Kidney capillary endothelial cell (primary cell): ENCODE measurements at regions not wholly inside any gene's neighbourhood (a gene's known extent, or its start where the extent isn't known, plus 50 kb on each side); places are given as distances from the start of the nearest gene placed in this dataset.

Experiments
- DNase-seq: peaks from one replicate; pipeline ENCODE4 v3.0.0-alpha.2; 2018; ENCODE audit warnings: low spot score

DNA sequence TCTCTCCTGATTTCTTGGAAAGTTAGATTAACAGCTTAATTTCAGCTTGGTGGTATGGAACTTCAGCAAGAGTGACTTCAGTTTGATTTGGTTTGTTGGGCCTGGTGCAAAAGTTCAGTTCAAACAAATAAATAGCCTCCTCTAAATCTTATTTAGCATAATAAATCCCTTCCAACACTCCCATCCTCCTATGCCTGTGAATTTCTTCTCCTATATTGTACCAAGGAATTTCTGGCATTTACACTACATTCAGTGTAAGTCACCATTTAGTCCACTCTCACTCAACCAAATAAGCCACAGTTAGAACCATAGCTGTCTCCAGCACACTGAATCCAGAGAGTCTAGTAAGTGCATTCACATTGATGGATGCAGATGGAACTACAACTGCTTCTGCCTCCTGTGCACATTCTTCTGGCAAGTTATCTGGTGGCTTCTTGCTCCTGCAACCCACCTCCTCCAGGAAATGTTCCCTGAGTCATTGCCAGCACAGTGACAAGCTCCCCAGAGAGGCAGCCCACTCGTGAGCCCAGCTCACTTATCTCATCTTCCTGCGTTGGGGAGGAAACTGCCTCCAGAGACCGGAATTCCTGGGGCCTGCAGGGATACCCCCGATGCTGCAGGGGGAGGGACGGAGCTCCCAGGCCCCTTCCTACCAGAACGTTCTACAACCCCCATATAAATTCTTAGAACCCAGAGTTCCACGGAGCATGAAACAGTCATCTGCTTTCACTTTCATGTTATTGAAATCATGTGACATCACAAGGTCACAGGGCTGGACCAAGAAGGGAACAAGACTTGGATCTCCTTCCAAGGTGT, 318.3 kb downstream of the PHKB start:
- DNase-seq: peak; percentile 79

DNA sequence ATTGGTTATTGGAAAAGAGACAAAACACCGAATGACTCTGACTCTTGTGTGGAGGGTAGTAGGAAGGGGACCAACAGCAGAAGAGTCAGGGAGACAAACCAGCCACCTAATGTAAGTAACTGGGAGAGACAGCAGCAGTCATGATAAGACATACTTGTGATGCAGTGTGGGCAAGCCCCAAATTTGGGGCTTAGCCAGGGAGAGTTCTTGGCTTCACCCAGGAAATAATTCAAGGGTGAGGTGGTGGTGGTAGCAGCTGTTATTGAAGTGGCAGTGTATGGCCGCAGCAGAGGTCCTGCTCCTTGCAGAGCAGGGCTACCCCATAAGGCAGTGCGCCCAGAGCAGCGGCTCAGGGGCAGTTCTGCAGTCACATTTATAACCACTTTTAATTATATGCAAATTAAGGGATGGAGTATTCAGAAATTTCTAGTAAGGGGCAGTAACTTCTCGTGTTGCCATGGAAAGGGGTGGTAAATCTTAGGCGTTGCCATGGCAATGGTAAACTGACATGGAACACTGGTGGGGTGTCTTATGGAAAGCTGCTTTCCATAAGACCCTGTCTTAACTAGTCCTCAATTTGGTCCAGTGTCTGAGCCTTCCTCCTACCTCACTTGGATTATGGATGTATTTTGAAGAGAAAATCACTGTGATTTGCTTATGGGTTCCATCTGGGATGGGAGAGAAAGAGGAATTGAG, 317.1 kb downstream of the PHKB start:
- no peak for DNase-seq

DNA sequence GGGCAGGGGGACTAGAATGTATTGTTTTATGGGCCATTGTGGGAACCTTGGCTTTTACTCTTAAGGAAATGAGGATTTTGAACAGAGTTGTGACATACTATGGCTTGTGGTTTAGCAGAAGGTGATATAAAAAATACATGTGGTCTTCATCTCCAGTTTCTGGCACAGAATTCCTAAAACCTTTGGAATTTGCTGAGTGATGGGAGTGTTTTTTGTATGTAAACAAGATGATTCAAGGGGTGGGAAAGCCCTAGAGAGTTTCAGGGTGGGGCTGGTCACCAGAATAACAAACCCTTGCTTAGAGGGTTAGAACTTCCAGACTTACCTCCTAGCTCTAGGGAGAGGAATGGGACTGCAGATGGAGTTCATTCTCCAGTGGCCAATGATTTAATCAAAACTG, 316.1 kb downstream of the PHKB start:
- DNase-seq: no peak

- no peak for DNase-seq
Observed at GRCh38 chr16:47774661-47775060, 313.5 kb downstream of the PHKB start.

GRCh38 chr16:47753659-47754058, 292.5 kb downstream of the PHKB start:
- no peak for DNase-seq
